Left ventricle myocardium inferior (tissue), 1 donor: ENCODE measurements at regions not wholly inside any gene's neighbourhood (a gene's known extent, or its start where the extent isn't known, plus 50 kb on each side); places are given as distances from the start of the nearest gene placed in this dataset.

ENCODE experiments used
- DNase-seq: peaks from one replicate; pipeline ENCODE4 v3.0.0-alpha.2; 2020
- H3K27ac ChIP-seq: fragments of 200-600 bp; replicated peaks from 2 replicates; pipeline ENCODE4 v1.8.0; 2021
- H3K27me3 ChIP-seq: fragments of 200-600 bp; 2 replicates; pipeline ENCODE4 v1.8.0; 2021; ENCODE audit warnings: low read depth
- H3K36me3 ChIP-seq: fragments of 200-600 bp; 2 replicates; pipeline ENCODE4 v1.8.0; 2021
- H3K4me1 ChIP-seq: fragments of 200-600 bp; 2 replicates; pipeline ENCODE4 v1.8.0; 2021
- H3K4me3 ChIP-seq: fragments of 200-600 bp; 2 replicates; pipeline ENCODE4 v1.8.0; 2021; ENCODE audit warnings: mild to moderate bottlenecking, moderate library complexity
- H3K9me3 ChIP-seq: fragments of 200-600 bp; replicated peaks from 2 replicates; pipeline ENCODE4 v1.8.0; 2021
- CTCF ChIP-seq: fragments of 200-600 bp; IDR thresholded peaks from 2 replicates; pipeline ENCODE4 v1.8.0; 2021; ENCODE audit warnings: antibody characterized with exemption, mild to moderate bottlenecking, borderline replicate concordance
- intact Hi-C: fragments of 100-400 bp; cut with micrococcal nuclease; formaldehyde crosslinking; loops from one replicate; pipeline ENCODE4 v1.11.0; 2022
- donor health status: DM: no; HTN: yes; CAD: no; lungs with severe emphysema.

- Histone ChIP-seq H3K4me3 (no peak overlapping the region), H3K36me3 (no peaks in the 10 kb centered on the region), H3K4me1 (peaks cover 6% of the 10 kb centered on the region), H3K27me3 (no peaks in the 10 kb centered on the region), H3K27ac (no peak overlapping the region), H3K9me3 (no peaks in the 10 kb centered on the region)
- TF ChIP-seq CTCF = no peak
- peak; percentile 19 for DNase-seq
- intact Hi-C loops = no loop called here
Measured at GRCh38 chr7:140247559-140247958, 70.8 kb upstream of the KDM7A start.

- Histone ChIP-seq H3K4me1 (peaks cover 15% of the 10 kb centered on the region), H3K27ac (no peak overlapping the region), H3K9me3 (no peaks in the 10 kb centered on the region), H3K36me3 (no peaks in the 10 kb centered on the region), H3K27me3 (no peaks in the 10 kb centered on the region), H3K4me3 (no peak overlapping the region)
- intact Hi-C loops = no loop called here
- DNase-seq = no peak
- TF ChIP-seq CTCF = no peak
Measured at GRCh38 chr7:140245611-140246105, 68.9 kb upstream of the KDM7A start.

- TF ChIP-seq CTCF = no peak
- intact Hi-C loops = no loop called here
- Histone ChIP-seq H3K27me3 (peaks cover 6% of the 10 kb centered on the region), H3K4me3 (no peak overlapping the region), H3K4me1 (peaks cover 15% of the 10 kb centered on the region), H3K9me3 (no peaks in the 10 kb centered on the region), H3K27ac (peak overlapping the region; percentile 40), H3K36me3 (no peaks in the 10 kb centered on the region)
- DNase-seq = peak; percentile 18
Measured at GRCh38 chr7:140242057-140243031, 65.6 kb upstream of the KDM7A start.

GRCh38 chr7:140239653-140239935 lies 62.8 kb upstream of the KDM7A start:
- Histone ChIP-seq H3K27ac (no peak overlapping the region), H3K36me3 (no peaks in the 10 kb centered on the region), H3K27me3 (peaks cover 6% of the 10 kb centered on the region), H3K9me3 (no peaks in the 10 kb centered on the region), H3K4me3 (no peak overlapping the region), H3K4me1 (peaks cover 15% of the 10 kb centered on the region)
- intact Hi-C loops = no loop called here
- DNase-seq = no peak
- no peak for TF ChIP-seq CTCF

- Histone ChIP-seq H3K27me3 (peaks cover 6% of the 10 kb centered on the region), H3K36me3 (no peaks in the 10 kb centered on the region), H3K4me1 (peaks cover 15% of the 10 kb centered on the region), H3K4me3 (no peak overlapping the region), H3K9me3 (no peaks in the 10 kb centered on the region), H3K27ac (no peak overlapping the region)
- TF ChIP-seq CTCF = no peak
- DNase-seq = no peak
- intact Hi-C loops = no loop called here
Measured at GRCh38 chr7:140238778-140239652, 62.2 kb upstream of the KDM7A start.
